Urinary bladder (tissue), 3 donors: ENCODE measurements at regions not wholly inside any gene's neighbourhood (a gene's known extent, or its start where the extent isn't known, plus 50 kb on each side); places are given as distances from the start of the nearest gene placed in this dataset.
A peak's percentile ranks its signal among the peaks of the same experiment; 100 is the strongest.
"Not testable (repeated sequence)": the region's sequence is repeated elsewhere in the genome, so short reads cannot be mapped to it uniquely, and the experiment has no call there.

Source experiments
- DNase-seq: peaks from one replicate; pipeline ENCODE4 v3.0.0-alpha.2; 2015; ENCODE audit errors: extremely low spot score
- H3K27ac ChIP-seq: one replicate; pipeline ENCODE4 v1.5.1; 2013; ENCODE audit warnings: low read depth, mild to moderate bottlenecking, moderate library complexity
- H3K36me3 ChIP-seq: one replicate; pipeline ENCODE4 v1.6.1; 2013; ENCODE audit warnings: mild to moderate bottlenecking, moderate library complexity; ENCODE audit not compliant: insufficient read depth
- H3K4me1 ChIP-seq: one replicate; pipeline ENCODE4 v1.6.1; 2013; ENCODE audit warnings: mild to moderate bottlenecking, moderate library complexity; ENCODE audit not compliant: insufficient read depth
- H3K4me3 ChIP-seq: one replicate; pipeline ENCODE4 v1.5.1; 2013; ENCODE audit warnings: low read depth, low read length
- WGBS: extraction: QIAGEN DNeasy Blood & Tissue Kit; methylation state at CpG from one replicate; pipeline ENCODE4 v1.1.7; 2013; 5-methylcytosine and 5-hydroxymethylcytosine counted together
- donor health status: healthy with polysubstance abuse.
- donor health status: healthy.

- peak; percentile 2 for DNase-seq
- Histone ChIP-seq H3K36me3 (no peaks in the 10 kb centered on the region), H3K4me3 (no peak overlapping the region), H3K4me1 (no peaks in the 10 kb centered on the region), H3K27ac (no peak overlapping the region)
- WGBS = 32% methylated on average over 12 of the region's 12 CpGs
Observed at GRCh38 chr6:854406-855118, 161.6 kb upstream of the EXOC2 start.

- H3K36me3 ChIP-seq, H3K27ac ChIP-seq, DNase-seq, H3K4me3 ChIP-seq, H3K4me1 ChIP-seq: not testable (repeated sequence)
- WGBS = 96% methylated on average over 5 of the region's 5 CpGs
Observed at GRCh38 chr6:852216-852615, 159.3 kb upstream of the EXOC2 start.

- H3K4me3 ChIP-seq = no peak overlapping the region
- WGBS = 68% methylated on average over 5 of the region's 5 CpGs
- no peaks in the 10 kb centered on the region for H3K4me1 ChIP-seq
- H3K36me3 ChIP-seq = no peaks in the 10 kb centered on the region
- DNase-seq = no peak
- no peak overlapping the region for H3K27ac ChIP-seq
Observed at GRCh38 chr6:849075-849506, 156.2 kb upstream of the EXOC2 start.

- no peak overlapping the region for H3K4me3 ChIP-seq
- WGBS = 23% methylated on average over 2 of the region's 2 CpGs
Observed at GRCh38 chr6:845566-845965, 152.6 kb upstream of the EXOC2 start.

GRCh38 chr6:845101-845500 lies 152.2 kb upstream of the EXOC2 start:
- 84% methylated on average over 2 of the region's 2 CpGs for WGBS
- H3K4me1 ChIP-seq = no peaks in the 10 kb centered on the region
- no peak for DNase-seq
- H3K4me3 ChIP-seq = no peak overlapping the region
- H3K36me3 ChIP-seq = no peaks in the 10 kb centered on the region
- no peak overlapping the region for H3K27ac ChIP-seq

More at GRCh38 chr6:845566-845965, 152.6 kb upstream of the EXOC2 start:
- DNase-seq = no peak
- Histone ChIP-seq H3K27ac (no peak overlapping the region), H3K4me1 (no peaks in the 10 kb centered on the region), H3K36me3 (no peaks in the 10 kb centered on the region)

- no peak overlapping the region for H3K27ac ChIP-seq
- WGBS = 21% methylated on average over 9 of the region's 9 CpGs
- no peaks in the 10 kb centered on the region for H3K4me1 ChIP-seq
- no peaks in the 10 kb centered on the region for H3K36me3 ChIP-seq
- DNase-seq = no peak
- no peak overlapping the region for H3K4me3 ChIP-seq
Observed at GRCh38 chr6:842141-842540, 149.2 kb upstream of the EXOC2 start.

GRCh38 chr6:841569-841968 lies 148.6 kb upstream of the EXOC2 start:
- H3K4me3 ChIP-seq = no peak overlapping the region
- no peak for DNase-seq
- no peaks in the 10 kb centered on the region for H3K36me3 ChIP-seq
- H3K4me1 ChIP-seq = no peaks in the 10 kb centered on the region
- 80% methylated on average over 6 of the region's 6 CpGs for WGBS
- no peak overlapping the region for H3K27ac ChIP-seq

GRCh38 chr6:839201-839600 lies 146.3 kb upstream of the EXOC2 start:
- no peak for DNase-seq
- no peaks in the 10 kb centered on the region for H3K36me3 ChIP-seq
- no peak overlapping the region for H3K4me3 ChIP-seq
- H3K4me1 ChIP-seq = peaks cover 2% of the 10 kb centered on the region
- WGBS = 91% methylated on average over 2 of the region's 2 CpGs
- no peak overlapping the region for H3K27ac ChIP-seq

GRCh38 chr6:837380-837779 lies 144.4 kb upstream of the EXOC2 start:
- no peak overlapping the region for H3K4me3 ChIP-seq
- no peaks in the 10 kb centered on the region for H3K36me3 ChIP-seq
- H3K27ac ChIP-seq = no peak overlapping the region
- 55% methylated on average over 4 of the region's 4 CpGs for WGBS
- H3K4me1 ChIP-seq = peaks cover 2% of the 10 kb centered on the region
- no peak for DNase-seq

- WGBS = 79% methylated on average over 2 of the region's 2 CpGs
- H3K27ac ChIP-seq = no peak overlapping the region
- no peak overlapping the region for H3K4me3 ChIP-seq
- peaks cover 2% of the 10 kb centered on the region for H3K4me1 ChIP-seq
- H3K36me3 ChIP-seq = no peaks in the 10 kb centered on the region
- no peak for DNase-seq
Observed at GRCh38 chr6:836276-836853, 143.4 kb upstream of the EXOC2 start.

GRCh38 chr6:835476-836160 lies 142.7 kb upstream of the EXOC2 start:
- no peak overlapping the region for H3K4me3 ChIP-seq
- H3K36me3 ChIP-seq = no peaks in the 10 kb centered on the region
- H3K4me1 ChIP-seq = peaks cover 2% of the 10 kb centered on the region
- WGBS = 50% methylated on average over 3 of the region's 3 CpGs
- no peak overlapping the region for H3K27ac ChIP-seq
- no peak for DNase-seq

GRCh38 chr6:834866-835265 lies 141.9 kb upstream of the EXOC2 start:
- WGBS = 60% methylated on average over 2 of the region's 2 CpGs
- H3K4me1 ChIP-seq = peaks cover 2% of the 10 kb centered on the region
- H3K36me3 ChIP-seq = no peaks in the 10 kb centered on the region
- DNase-seq = no peak
- H3K27ac ChIP-seq = no peak overlapping the region
- H3K4me3 ChIP-seq = no peak overlapping the region

GRCh38 chr6:834190-834589 lies 141.3 kb upstream of the EXOC2 start:
- Histone ChIP-seq H3K27ac (no peak overlapping the region), H3K4me1 (peaks cover 2% of the 10 kb centered on the region), H3K4me3 (no peak overlapping the region), H3K36me3 (no peaks in the 10 kb centered on the region)
- DNase-seq = no peak
- 96% methylated on average over 2 of the region's 2 CpGs for WGBS

- not testable (repeated sequence) for H3K36me3 ChIP-seq, H3K27ac ChIP-seq, H3K4me1 ChIP-seq, DNase-seq, H3K4me3 ChIP-seq
- 70% methylated on average over 2 of the region's 2 CpGs for WGBS
Observed at GRCh38 chr6:832804-833203, 139.9 kb upstream of the EXOC2 start.
